HFFc6 (cell line): ENCODE measurements at regions not wholly inside any gene's neighbourhood (a gene's known extent, or its start where the extent isn't known, plus 50 kb on each side); places are given as distances from the start of the nearest gene placed in this dataset.

Experiments used
- DNase-seq: peaks from one replicate; pipeline ENCODE4 v3.0.0-alpha.2; 2018
- H3K27ac Mint-ChIP-seq: 2 replicates; pipeline ENCODE4 v1.8.0; 2020; ENCODE audit warnings: mild to moderate bottlenecking, mixed read lengths
- H3K27me3 Mint-ChIP-seq: 2 replicates; pipeline ENCODE4 v1.8.0; 2021; ENCODE audit warnings: mild to moderate bottlenecking, moderate library complexity, mixed read lengths; ENCODE audit not compliant: insufficient read depth
- H3K36me3 Mint-ChIP-seq: 2 replicates; pipeline ENCODE4 v1.8.0; 2021; ENCODE audit warnings: low read depth, mixed read lengths
- H3K4me1 Mint-ChIP-seq: 2 replicates; pipeline ENCODE4 v1.8.0; 2020; ENCODE audit warnings: low read depth, mixed read lengths
- H3K4me3 Mint-ChIP-seq: 2 replicates; pipeline ENCODE4 v1.8.0; 2020; ENCODE audit warnings: mild to moderate bottlenecking, moderate library complexity, mixed read lengths
- H3K9me3 Mint-ChIP-seq: 2 replicates; pipeline ENCODE4 v1.8.0; 2020; ENCODE audit warnings: mild to moderate bottlenecking, mixed read lengths
- TF ChIP-seq, protein P1 (sequence below): fragments of 200-600 bp; sonication (generic); IDR thresholded peaks from 2 replicates; pipeline ENCODE4 v1.5.0; 2021; ENCODE audit warnings: antibody characterized with exemption, mild to moderate bottlenecking

DNA sequence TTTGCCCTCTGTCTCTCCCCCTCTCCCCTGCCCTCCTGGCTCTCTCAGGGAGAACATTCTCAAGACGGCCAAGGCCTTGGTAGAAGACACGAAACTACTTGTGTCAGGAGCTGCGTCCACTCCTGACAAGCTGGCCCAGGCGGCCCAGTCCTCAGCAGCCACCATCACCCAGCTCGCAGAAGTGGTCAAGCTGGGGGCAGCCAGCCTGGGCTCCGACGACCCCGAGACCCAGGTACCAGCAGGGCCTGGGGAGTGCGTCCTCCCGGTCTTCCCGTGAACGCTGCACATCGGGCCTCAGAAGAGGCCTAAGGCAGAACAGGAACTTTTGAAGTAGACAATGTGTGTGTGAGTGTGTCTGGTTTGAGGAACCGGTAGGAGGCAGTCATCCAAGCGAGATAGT, 245.4 kb upstream of the TPM1 start:
- H3K4me1 Mint-ChIP-seq, result peaks cover 16% of the 10 kb centered on the region
- H3K27me3 Mint-ChIP-seq, result peaks cover 5% of the 10 kb centered on the region
- no peak for DNase-seq
- no peak overlapping the region for H3K4me3 Mint-ChIP-seq
- TF ChIP-seq, protein P1, sequence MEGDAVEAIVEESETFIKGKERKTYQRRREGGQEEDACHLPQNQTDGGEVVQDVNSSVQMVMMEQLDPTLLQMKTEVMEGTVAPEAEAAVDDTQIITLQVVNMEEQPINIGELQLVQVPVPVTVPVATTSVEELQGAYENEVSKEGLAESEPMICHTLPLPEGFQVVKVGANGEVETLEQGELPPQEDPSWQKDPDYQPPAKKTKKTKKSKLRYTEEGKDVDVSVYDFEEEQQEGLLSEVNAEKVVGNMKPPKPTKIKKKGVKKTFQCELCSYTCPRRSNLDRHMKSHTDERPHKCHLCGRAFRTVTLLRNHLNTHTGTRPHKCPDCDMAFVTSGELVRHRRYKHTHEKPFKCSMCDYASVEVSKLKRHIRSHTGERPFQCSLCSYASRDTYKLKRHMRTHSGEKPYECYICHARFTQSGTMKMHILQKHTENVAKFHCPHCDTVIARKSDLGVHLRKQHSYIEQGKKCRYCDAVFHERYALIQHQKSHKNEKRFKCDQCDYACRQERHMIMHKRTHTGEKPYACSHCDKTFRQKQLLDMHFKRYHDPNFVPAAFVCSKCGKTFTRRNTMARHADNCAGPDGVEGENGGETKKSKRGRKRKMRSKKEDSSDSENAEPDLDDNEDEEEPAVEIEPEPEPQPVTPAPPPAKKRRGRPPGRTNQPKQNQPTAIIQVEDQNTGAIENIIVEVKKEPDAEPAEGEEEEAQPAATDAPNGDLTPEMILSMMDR, result no peak
- no peaks in the 10 kb centered on the region for H3K9me3 Mint-ChIP-seq
- peaks cover 14% of the 10 kb centered on the region for H3K36me3 Mint-ChIP-seq
- no peak overlapping the region for H3K27ac Mint-ChIP-seq

DNA sequence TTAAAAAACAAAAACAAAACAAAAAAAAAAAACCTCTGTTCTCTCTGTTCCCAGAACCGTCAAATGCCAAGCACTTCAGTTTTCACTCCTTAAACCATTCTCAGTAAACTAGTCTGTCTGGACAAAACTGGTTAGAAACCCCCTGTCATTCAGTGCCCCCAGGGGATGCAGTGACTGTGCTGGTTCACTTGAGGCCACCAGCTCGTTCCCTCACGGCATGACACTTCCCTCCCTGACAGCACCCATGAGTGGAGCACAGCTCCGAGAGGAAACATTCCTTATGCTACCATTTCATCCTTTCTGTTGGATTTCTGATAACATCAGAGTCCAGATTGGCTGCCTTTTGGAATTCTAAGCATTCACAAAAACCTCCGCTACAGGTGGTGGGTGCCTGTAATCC, 244.0 kb upstream of the TPM1 start:
- peaks cover 14% of the 10 kb centered on the region for H3K36me3 Mint-ChIP-seq
- no peak overlapping the region for H3K27ac Mint-ChIP-seq
- H3K4me1 Mint-ChIP-seq, result peaks cover 3% of the 10 kb centered on the region
- no peaks in the 10 kb centered on the region for H3K9me3 Mint-ChIP-seq
- TF ChIP-seq, protein P1, result no peak
- H3K4me3 Mint-ChIP-seq, result no peak overlapping the region
- peaks cover 5% of the 10 kb centered on the region for H3K27me3 Mint-ChIP-seq
- DNase-seq, result no peak

GRCh38 chr15:62799037-62799436, 243.5 kb upstream of the TPM1 start:
- TF ChIP-seq, protein P1, result no peak
- peaks cover 5% of the 10 kb centered on the region for H3K27me3 Mint-ChIP-seq
- DNase-seq, result no peak
- no peaks in the 10 kb centered on the region for H3K9me3 Mint-ChIP-seq
- H3K36me3 Mint-ChIP-seq, result peaks cover 14% of the 10 kb centered on the region
- H3K4me1 Mint-ChIP-seq, result no peaks in the 10 kb centered on the region
- no peak overlapping the region for H3K4me3 Mint-ChIP-seq
- no peak overlapping the region for H3K27ac Mint-ChIP-seq

DNA sequence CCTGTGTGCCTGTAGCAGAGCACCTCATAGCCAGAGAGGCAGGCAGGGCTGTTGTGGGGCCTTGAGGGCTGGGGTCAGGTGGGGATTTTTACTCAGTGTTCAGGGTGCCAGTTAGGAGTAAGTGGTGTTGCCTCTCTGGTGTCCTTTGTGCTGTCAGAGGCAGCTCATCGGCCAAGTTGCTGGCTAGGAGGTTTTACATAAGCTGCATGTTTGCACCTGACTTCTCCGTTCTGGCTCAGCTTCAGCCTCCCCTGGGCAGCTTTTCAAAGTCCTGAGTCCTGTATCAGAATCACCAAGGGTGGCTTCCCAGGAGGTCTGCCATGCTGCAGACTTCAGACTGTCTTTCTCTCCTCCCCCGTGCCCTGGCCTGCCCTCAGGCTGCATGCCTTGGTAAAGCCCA, 242.6 kb upstream of the TPM1 start:
- Mint-ChIP-seq H3K9me3 (no peaks in the 10 kb centered on the region), H3K4me1 (no peaks in the 10 kb centered on the region), H3K36me3 (peaks cover 14% of the 10 kb centered on the region), H3K27me3 (peaks cover 2% of the 10 kb centered on the region), H3K27ac (no peak overlapping the region), H3K4me3 (no peak overlapping the region)
- TF ChIP-seq, protein P1, result no peak
- no peak for DNase-seq

DNA sequence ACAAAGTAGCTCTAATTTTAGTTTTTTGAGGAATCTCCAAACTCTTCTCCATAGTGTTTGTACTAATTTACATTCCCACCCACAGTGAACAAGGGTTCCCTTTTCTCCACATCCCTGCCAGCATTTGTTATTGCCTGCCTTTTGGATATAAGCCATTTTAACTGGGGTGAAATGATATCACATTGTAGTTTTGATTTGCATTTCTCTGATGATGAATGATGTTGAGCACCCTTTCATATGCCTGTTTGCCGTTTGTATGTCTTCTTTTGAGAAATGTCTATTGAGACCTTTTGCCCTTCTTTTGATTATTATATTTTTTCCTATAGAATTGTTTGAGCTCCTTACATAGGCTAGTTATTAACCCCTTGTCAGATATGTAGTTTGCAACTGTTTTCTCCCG, 239.9 kb upstream of the TPM1 start:
- Mint-ChIP-seq H3K27me3 (no peaks in the 10 kb centered on the region; the same call in none of the 2 replicates), H3K4me1 (no peaks in the 10 kb centered on the region), H3K9me3 (no peaks in the 10 kb centered on the region), H3K27ac (no peak overlapping the region), H3K4me3 (no peak overlapping the region), H3K36me3 (peaks cover 13% of the 10 kb centered on the region)
- TF ChIP-seq, protein P1, result no peak
- no peak for DNase-seq

DNA sequence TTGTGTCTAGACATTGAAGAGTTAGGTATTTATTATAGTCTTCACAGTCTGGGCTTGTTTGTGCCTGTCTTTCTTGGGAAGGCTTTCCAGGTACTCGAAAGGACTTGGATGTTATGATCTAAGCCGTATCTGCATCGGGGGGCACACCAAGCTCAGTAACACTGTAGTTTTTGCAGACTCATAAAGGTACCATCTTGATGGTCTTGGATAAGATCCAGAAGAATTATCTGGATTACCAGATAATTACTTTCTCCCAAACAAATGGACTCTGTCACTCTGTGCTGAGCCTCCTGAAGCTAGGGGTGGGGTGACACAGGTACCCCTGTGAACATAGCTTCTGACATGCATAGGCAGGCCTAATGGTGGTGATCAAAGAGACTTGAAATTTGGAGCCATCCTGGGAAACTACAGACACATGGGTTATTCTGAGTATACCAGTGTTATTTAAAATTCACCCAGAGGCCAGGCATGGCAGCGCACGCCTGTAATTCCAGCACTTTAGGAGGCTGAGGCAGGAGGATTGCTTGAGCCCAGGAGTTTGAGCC, 238.6 kb upstream of the TPM1 start:
- DNase-seq, result no peak
- H3K4me1 Mint-ChIP-seq, result peaks cover 5% of the 10 kb centered on the region
- peaks cover 9% of the 10 kb centered on the region; the same call in 1 of the 2 replicates for H3K36me3 Mint-ChIP-seq
- H3K4me3 Mint-ChIP-seq, result no peak overlapping the region
- TF ChIP-seq, protein P1, result no peak
- H3K27ac Mint-ChIP-seq, result no peak overlapping the region
- H3K27me3 Mint-ChIP-seq, result no peaks in the 10 kb centered on the region; the same call in none of the 2 replicates
- no peaks in the 10 kb centered on the region for H3K9me3 Mint-ChIP-seq
